IPS DF 4.7 (cell line): ENCODE measurements at regions not wholly inside any gene's neighbourhood (a gene's known extent, or its start where the extent isn't known, plus 50 kb on each side); places are given as distances from the start of the nearest gene placed in this dataset.

ENCODE experiments used
- DNase-seq: peaks from one replicate; pipeline ENCODE4 v3.0.0-alpha.2; 2013; ENCODE audit warnings: low spot score; ENCODE audit errors: extremely low read depth

GRCh38 chr1:162970021-162970420 is 99.1 kb upstream of the RGS4 start:
- DNase-seq, result no peak

DNA sequence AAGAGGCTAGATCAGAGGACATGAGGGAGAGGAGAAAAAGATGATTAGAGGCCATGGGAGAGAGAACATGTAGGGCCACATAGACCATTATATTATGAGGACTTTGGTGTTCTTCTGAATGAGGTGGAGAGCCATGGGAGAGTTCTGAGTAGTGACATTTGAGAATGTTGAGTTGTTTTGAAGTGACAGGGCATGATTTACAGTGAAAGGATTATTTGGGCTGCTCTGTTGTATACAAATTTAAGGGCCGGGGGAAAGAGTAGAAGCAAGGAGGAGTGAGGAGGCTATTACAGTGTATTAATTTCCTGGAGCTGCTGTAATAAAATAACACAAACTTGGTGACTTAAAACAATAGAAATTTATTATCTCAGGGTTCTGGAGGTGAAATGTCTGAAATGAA is 102.5 kb upstream of the RGS4 start:
- no peak for DNase-seq

- DNase-seq, result no peak
These were observed 103.9 kb upstream of the CCDC190 start for GRCh38 chr1:162964901-162965300.

DNA sequence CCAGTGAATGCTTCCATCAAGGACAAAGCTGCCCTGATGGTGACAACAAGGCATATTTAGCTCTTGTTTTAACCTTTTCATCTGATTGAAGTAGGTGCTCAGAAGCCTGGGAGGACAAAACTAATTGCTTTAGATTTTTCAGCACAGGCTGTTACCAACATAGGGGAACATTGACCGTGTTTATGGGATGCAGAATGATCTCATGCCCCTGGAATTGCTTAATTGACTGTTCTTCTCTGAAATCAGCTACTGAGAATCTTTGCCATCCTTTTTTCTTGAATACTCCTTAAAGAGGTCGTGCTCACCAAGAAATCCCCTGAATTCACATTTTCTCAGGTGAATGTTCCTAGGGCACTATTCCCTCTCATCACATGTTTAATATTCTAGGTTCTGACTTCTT is 95.9 kb upstream of the CCDC190 start:
- DNase-seq, result no peak

DNA sequence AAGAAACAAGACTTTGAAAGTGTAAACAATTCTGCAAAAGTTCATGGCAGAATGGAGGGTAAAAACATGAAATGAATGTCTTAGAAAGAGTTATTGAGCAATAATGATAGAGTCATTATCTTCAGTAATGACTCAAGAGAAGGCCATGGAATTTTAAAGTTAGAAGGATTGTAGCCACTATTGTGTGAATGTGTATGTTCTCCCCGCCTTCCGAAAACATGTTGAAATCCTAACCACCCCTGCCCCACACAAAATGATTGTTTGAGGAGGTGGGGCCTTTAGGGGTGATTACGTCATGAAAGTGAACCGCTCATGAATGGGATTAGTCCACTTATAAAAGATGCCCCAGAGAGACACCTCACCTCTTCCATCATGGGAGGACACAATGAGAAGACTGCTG is 93.8 kb upstream of the CCDC190 start:
- DNase-seq, result no peak

GRCh38 chr1:162952956-162953355 is 92.0 kb upstream of the CCDC190 start:
- DNase-seq, result no peak

GRCh38 chr1:162951553-162952315 is 90.8 kb upstream of the CCDC190 start:
- no peak for DNase-seq

GRCh38 chr1:162950187-162950586 is 89.2 kb upstream of the CCDC190 start:
- DNase-seq, result no peak

DNA sequence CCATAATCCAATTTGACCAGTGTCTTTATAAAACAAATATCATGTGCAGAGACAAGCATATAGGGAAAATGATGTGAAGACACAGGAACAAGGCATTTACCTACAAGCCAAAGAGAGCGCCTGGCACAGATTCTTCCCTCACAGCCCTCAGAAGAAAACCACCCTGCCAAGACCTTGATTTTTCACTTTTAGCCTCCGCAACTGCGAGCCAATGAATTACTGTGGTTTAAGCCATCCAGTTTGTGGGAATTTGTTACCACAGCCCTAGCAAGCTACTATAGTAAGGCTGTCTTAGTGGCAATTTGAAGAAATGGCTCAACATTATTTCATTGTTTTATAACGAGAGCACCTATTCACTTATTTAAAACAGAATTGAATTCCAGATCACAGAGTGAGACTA is 85.7 kb upstream of the CCDC190 start:
- no peak for DNase-seq

- DNase-seq, result no peak
These were observed 84.1 kb upstream of the CCDC190 start for GRCh38 chr1:162944974-162945674.

DNA sequence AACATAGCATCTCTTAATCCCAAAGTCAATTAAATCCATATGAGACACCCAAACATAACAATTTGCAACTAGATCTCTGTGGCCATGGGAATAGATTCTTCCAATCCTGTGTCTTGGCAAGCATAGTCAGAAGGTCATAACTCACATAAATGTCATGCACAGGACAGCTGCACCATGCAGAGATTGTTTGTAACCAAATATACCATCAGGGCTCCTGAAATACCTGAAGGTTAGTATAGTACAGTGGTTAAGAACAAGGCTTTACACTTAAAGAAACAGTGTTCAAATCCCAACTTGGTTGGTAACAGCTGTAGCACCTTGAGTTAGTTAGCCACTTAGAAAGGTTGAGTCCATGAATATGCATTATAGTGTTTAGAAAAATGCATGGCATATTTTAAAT is 82.6 kb upstream of the CCDC190 start:
- DNase-seq, result no peak

GRCh38 chr1:162942916-162943559 is 82.1 kb upstream of the CCDC190 start:
- DNase-seq, result no peak

- DNase-seq, result no peak
These were observed 80.0 kb upstream of the CCDC190 start for GRCh38 chr1:162941024-162941423.

- no peak for DNase-seq
These were observed 78.1 kb upstream of the CCDC190 start for GRCh38 chr1:162939035-162939434.

DNA sequence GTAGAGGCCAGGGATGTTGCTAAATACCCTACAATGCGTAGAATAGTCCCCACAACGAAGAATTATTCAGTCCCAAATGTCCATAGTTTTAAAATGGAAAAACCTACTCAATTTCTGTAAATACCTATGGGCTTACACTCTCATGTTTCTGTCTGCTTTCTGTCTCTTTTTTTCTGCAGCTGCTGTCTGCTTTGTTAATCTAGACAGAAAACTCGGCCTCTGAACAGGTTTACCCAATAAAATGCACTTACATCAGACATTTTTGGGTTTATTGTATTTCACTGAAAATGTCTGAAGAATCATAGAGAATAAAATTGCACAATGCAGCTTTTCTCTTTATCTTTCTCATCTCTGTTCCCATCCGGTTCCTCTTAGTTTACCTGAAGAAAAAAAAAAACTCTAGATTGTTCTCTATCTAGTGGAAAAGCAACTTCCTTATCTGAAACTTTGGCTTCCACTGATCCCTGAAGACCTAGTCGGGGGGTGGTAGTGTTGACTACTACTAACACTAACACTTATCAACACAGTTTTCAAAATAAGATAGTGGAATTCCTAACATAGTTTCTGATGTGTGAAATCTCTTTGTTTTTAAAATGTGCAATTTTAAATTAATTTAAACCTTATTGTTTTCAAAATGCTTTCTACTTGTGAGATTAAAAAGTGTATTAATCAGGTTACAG is 76.9 kb upstream of the CCDC190 start:
- no peak for DNase-seq

DNA sequence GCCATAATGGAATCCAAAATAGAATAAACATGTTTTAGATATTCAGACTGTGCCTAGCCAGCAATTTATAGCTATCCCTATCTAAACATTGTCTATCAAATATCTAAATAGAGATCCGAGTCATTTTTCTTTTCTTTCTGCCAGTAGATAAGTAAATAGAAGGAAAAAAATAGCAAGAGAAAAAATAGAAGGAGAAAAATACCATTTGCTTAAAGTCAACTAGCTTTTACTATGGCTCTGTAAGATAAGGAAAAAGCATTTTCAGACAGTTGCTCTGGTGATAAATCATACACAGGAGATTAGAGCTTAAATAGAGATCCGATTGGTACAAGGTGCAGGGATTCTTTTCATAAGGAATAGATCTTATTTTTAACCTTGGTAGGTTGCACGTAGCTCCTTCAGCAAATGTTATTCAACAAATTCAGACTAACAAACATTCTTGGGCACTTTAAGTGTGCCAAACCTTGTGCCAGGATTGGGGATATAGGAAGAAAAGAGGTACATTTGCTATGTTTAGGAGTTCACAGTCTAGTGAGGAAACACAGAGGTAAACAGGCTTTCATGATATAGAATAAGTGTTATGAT is 70.1 kb upstream of the CCDC190 start:
- DNase-seq, result no peak

GRCh38 chr1:162930532-162930931 is 69.6 kb upstream of the CCDC190 start:
- DNase-seq, result no peak

- no peak for DNase-seq
These were observed 68.2 kb upstream of the CCDC190 start for GRCh38 chr1:162929177-162929576.

- DNase-seq, result no peak
These were observed 67.2 kb upstream of the CCDC190 start for GRCh38 chr1:162928141-162928540.

GRCh38 chr1:162927421-162927820 is 66.4 kb upstream of the CCDC190 start:
- DNase-seq, result no peak

DNA sequence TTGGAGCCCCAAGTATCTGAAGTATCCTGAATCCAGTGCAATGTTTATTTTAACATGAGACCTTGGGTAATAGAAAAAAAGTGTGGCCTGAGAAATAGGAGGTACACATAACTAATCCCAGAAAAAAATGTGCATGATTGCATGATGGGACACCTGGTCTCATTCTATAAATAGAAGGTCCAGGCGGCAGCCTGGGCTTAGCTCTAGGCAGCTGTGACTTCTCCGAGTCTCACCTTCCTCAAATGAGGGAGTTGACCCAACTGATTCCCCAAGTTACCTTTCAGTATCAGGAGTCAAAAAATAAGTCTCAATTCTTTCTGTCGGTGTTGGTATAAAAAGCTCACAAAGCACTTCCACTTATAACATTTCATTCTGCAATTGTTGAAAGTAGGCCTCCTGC is 65.9 kb upstream of the CCDC190 start:
- DNase-seq, result no peak

DNA sequence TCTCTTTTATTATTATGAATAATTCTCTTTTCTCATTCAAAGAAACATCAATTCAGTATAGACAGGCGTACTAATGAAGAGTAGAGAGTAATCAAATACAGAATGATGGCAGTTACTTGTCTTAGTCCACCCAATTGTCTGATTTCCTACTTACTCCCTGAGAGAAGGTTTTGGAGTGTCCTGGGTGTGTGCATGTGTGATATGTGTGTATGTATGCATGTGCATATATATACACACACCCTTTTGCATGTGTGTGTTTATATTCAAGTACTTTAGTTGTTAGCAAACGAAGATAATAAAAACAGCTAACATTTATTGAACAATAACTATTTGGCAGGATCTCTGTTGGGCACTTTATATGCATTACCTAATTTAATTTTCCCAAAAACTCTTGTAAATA is 63.2 kb upstream of the CCDC190 start:
- no peak for DNase-seq
